NCI-H82 (cell line): ENCODE measurements at regions not wholly inside any gene's neighbourhood (a gene's known extent, or its start where the extent isn't known, plus 50 kb on each side); places are given as distances from the start of the nearest gene placed in this dataset.

ENCODE experiments used
- DNase-seq: peaks from one replicate; lab custom pipeline; 2025; lab: John Stamatoyannopoulos, UW

DNA sequence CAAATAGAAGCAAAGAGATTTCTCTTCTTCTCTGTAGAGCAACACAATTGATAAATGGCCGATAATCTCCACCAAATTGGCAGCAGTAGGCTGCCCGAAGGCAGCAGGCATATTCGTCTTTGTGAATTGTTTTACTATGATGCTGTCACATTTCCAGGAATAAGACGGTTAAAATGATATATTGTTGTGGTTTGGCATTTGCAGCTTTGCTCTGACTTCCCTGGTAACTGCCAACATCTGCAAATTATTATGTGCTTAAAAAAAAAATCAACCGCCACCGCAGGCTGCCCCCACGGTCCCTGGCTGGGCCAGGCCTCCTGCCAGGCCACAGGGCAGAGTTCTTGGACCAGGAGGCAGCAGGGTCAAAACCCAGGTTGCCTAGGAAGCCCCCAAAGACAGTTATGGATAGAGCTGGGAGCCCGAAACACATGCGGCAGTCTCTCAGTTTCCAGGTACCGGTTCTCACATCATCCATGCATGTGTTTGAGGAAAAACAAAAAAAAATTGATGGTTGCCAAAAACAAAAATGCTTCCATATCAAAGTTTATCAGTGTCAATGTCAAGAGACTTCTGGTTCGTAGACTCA is 179.3 kb downstream of the ETS2 start:
- no peak for DNase-seq

DNA sequence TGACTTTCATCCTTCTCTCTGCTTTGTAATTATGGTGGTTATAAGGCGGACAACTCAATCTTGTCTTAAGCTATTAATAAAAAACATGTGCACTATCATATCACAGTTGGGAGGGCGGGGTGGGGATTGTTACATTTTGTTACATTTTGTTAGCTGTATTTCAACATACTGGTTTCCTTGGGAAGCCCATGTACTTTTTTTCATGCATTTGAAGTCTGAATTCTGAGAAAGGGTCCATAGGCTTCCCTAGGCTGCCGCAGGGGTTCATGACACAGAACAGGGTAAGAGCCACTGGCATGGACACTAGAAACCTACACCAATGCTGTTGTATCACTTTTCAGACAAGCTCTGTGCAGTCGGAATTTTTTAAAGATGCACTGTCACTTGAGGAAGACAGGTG is 178.8 kb downstream of the ETS2 start:
- DNase-seq = no peak

DNA sequence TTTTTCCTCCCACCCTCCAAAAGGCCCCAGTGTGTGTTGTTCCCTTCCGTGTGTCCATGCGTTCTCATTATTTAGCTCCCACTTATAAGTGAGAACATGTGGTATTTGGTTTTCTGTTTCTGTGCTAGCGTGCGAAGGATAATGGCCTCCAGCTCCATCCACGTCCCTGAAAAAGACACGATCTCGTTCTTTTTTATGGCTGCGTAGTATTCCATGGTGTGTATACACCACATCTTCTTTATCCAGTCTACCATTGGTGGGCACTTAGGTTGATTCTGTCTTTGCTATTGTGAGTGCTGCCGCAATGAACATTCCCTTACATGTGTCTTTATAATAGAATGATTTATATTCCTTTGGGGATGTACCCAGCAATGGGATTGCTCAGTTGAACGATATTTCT is 177.8 kb downstream of the ETS2 start:
- no peak for DNase-seq

DNA sequence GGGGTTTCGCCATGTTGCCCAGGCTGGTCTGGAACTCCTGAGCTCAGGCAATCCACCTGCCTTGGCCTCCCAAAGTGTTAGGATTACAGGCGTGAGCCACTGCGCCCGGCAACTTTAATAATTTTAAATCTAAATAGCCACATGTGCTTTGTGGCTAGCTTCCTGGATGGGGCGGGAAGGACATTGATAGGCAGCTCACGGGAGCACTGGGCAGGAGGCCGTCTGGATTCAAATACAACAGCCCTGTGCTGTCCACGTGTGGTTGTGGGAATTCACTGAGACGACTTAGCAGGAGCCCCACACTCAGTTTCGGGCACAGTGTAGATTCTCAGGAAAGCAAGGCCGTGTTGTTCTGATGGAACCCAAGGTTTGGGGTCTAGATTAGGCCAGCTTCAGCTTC is 177.1 kb downstream of the ETS2 start:
- no peak for DNase-seq

DNA sequence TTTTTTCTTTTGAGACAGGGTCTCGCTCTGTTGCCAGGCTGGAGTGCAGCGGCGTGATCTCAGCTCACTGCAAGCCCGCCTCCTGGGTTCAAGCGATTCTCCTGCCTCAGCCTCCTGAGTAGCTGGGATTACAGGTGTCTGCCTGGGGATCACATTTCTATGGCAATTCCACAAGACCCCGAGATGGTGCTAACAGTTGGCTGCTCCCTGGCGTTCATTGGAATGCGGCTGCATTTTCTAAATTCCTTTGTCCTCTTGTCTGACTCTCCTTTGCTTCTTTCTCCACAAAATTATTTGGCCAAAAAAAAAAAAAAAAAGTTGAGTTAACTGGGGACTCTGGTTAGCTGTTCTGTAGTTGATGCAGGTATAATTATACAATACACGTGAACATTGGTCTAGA is 176.4 kb downstream of the ETS2 start:
- no peak for DNase-seq

DNA sequence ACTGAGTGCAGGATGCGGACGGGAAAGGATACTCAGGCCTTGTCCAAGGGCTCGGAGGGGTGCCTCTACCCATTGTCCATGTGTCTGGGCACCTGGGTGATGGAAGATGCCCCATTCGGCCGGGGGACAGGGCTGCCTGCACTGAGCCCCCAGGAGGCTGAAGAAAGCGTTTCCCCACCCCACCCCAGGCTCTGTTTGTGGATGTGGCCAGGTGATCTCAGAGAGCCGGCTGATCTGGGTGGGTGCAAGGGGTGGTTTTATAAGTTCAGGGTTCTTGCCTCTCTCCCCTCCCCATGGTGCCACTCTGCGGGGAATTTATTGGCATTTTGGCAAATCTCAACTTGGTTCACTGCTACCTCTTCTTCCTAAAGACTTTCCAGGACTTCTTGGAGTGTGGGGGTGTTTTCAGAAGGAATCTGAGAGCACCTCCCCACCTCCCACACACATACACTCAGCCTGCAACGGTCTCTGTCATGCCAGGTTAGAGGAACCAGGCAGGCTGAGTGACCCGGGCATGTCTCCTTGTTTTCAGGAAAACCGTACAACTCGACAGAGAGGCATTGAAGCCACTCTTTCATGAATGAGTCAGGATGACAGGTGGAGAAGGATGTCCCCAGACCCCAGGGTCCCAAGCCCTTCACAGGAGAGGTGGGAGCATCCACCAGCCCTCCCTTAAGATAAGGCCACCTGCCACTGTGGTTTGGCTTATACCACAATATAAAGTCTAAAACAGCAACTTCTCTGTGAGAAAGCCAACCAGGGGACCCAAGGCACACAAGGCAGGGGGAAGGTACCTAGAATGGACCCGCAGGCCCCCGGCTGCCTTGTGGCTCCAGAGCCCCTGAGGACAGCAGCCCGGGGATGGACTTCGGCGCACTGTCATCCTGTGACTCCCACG is 174.9 kb downstream of the ETS2 start:
- no peak for DNase-seq

DNA sequence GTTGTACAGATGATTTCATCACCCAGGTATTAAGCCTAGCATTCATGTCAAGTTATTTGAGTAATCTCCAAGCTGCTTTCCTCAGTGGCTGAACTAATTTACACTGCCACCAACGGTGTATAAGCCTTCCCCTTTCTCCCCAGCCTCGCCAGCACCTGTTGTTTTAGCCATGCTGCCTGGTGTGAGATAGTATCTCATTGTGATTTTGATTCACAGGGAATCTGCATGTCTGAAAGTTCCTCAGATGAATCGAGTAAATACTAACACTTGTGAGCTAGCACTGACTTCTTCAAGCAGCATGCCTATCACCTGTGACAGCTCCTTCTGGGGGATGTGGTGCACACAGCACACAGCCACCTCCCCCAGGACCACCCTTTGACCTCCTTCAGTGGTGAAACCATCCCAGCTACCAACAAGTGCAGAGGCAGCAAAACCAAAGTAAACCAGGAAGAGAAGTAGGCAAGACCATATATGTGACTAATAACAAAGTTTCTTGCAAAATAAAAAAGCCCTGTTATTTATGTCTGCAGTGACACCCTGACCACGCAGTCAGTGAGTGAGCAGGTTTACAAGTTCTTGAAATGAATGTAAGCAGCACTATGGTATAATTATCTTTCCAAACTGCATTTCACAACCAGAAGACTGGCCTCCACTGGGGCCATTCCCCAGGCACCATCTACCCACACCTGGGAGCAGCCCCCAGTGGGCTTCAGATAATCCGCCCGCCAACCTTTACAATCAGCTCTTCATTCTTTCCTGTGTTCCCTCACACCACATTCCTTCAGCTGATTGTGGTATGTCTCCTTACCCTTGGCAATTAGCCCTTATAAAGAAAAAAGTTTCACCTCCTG is 173.8 kb downstream of the ETS2 start:
- DNase-seq = no peak

DNA sequence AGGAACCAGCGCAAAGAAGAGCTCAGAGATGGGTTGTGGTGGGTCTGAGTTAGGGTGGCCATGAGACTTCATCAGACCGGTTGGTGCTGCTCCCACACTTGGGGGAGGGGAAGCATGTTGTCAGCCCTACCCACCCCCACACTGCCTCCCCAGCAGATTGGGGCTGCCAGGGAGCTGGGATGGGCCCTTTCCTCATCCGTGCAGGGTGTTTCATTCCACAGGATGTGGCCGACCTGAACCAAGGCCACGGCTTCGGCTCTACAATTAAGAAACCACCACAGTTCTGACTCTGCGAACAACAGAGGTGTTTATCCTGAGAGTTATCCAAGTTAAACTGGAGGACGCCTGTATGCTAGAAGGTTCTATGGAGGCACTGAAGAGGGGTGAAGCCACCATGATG is 171.2 kb downstream of the ETS2 start:
- DNase-seq = no peak

DNA sequence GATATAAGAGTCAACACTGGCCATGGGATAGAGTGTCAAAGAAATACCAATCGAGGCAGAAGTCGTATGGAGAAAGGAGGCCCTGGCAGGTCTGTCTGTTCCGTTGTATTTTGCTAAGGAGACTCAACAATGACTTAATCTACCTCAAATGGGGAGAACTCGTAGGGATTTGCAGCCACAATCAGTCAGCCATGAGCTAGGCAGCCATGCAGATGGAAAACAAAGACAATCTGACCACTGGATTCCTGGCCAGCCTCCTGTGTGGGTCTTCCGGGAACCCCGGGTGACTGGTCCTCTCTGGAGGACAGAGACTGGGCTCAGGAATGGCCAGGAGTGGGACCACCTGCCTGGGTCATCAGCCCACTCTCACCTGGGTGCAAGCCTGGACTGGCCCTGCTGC is 167.8 kb downstream of the ETS2 start:
- no peak for DNase-seq

DNA sequence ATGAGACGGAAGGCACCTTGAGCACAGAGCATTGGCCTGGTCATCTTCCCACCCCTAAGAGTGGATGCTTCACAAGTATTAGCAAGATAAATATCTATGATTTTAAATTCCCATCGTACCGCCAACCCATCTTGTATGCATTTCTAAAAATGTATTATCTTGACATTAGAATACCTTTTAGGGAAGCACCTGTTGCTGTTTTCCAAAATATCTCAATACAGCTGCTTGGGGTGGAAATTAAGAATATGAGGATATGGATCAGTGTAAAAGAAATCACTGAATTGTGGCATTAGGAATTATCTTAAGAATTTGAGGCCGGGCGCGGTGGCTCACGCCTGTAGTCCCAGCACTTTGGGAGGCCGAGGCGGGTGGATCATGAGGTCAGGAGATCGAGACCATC is 166.3 kb downstream of the ETS2 start:
- no peak for DNase-seq

DNA sequence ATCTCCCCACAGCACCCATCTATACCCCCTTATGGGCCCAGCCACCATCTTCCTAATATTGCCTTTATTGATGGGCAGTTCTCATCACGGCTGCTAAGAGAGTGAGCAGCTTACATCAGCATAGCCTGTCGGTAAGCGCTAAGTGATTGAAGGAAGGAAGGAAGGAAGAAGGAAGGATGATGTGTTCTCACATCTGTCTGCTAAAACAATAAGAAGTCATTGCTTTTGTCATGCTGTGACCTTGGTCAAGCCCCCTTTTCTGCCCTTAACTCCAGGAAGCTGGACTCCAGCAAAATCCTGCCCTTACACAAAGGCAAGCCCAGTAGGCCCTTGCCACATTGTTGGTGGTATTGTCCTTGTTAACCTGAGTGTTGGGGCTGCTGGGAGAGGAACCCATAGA is 165.0 kb downstream of the ETS2 start:
- no peak for DNase-seq

DNA sequence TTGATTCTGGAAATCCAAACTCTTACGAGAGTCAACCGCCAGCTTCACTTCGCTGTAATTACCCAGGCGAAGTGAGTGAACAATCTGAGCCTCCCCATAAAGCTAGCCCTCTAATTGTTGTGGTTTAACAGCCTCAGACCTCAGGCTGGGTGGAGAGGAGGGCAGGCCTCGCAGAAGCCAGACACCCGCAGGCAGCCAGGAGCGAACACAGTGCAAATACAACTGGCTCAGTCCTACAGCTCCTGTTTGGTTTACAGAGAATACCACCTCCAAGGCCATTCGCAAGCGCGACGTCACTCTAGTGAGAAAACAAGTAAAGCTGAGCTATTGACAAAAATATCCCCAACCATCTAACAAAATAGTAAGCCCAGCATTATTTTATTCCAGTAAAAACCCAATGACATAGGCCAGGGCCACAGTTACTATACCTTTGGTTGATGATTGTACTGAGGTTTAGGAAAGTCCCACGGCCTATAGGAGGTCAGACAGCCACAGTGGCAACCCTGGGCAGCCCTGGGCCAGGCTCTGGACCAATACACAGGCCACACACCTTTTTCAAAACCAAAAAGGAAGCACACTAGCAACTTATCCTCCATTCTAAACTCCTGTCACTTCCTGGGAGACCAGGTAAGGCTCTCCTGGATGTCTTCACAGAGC is 163.3 kb downstream of the ETS2 start:
- no peak for DNase-seq

DNA sequence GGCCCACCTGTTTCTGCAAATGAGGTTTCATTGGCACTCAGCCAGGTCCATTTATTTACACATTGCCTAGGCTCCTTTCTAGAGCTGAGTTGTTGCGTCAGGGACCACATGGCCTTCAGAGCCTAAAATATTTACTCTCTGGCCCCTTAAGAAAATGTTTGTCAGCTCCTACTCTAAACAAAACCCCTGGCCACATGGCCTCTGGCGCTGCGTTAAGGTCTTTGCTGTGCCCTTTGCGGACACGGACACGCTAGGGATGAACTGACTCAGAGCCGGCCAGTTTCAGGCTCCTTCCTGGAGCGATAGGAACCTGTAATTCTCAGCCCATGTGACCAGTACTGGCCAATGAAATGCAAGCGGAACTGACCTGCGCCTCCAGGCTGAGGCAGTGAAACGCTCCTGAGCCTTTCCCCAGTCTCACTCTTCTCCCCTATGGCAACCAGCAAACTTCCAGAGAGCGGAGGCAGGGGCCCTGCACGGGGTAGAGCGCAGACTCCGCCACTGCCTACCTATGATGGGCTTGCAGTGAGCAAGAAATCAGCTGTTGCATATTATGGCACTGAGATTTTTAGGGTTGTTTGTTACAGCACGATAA is 160.3 kb downstream of the ETS2 start:
- DNase-seq = peak; percentile 54

DNA sequence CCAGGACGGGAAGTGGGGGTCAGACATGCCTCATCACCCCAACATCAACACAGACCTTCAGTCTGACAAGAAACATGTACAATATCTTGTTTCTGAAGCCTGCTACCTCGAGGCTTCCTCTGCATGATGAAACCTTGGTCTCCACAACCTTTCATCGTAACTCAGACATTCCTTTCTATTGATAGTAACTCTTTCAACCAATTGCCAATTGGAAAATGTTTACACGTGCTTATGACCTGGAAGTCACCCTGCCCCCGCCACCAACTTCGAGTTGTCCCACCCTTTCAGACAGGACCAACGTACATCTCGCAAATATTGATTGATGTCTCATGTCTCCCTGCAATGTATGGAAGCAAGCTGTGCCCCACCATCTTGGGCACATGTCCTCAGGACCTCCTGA is 159.5 kb downstream of the ETS2 start:
- DNase-seq = no peak

DNA sequence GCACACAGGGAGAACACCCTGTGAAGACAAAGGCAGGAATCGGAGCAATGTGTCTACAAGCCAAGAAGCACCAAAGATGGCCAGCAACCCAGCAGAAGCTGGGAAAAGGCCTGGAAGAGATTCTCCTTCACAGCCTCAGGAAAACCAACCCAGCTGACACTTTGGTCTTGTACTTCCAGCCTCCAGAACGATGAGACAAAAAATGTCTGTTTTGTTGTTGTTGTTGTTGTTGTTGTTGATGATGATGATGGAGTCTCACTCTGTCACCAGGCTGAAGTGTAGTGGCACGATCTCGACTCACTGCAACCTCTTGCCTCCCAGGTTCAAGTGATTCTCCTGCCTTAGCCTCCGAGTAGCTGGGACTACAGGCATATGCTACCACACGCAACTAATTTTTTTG is 157.3 kb downstream of the ETS2 start:
- no peak for DNase-seq

DNA sequence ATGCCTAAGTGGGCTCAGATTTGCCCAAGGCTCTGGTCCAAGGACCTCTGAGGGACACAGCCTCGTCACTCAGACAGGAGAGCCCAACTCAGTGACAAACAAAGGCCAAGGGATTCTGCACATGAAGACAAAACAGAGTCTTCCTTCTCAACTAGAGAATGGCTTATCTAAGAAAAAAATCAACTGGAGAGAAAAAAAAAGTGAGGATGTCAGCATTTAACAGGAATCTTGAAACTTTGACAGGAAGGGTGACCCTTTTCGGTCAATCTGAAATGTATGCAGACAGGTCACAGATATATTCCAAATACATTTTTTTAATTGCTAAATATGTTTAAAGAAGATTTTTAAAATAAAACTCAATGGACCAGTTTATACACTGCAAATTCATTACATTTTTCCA is 154.5 kb downstream of the ETS2 start:
- DNase-seq = no peak

DNA sequence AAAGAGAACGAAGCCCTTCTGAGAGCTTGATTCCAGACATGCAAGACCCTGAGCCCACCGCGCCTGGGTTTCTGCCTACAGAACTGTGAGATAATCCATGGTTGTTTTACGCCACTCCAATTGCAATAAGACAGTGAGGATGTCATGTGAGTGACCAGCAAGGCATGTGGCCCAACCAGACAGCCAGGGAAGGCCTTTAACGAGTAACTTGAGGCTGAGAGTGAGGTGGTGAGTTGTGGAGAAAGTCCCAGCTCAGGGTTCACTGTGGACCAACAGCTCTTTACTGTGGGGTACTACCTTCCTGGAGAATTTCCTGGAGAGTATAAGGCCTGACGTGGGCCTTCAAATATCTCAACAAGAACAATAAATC is 153.9 kb downstream of the ETS2 start:
- DNase-seq = no peak

DNA sequence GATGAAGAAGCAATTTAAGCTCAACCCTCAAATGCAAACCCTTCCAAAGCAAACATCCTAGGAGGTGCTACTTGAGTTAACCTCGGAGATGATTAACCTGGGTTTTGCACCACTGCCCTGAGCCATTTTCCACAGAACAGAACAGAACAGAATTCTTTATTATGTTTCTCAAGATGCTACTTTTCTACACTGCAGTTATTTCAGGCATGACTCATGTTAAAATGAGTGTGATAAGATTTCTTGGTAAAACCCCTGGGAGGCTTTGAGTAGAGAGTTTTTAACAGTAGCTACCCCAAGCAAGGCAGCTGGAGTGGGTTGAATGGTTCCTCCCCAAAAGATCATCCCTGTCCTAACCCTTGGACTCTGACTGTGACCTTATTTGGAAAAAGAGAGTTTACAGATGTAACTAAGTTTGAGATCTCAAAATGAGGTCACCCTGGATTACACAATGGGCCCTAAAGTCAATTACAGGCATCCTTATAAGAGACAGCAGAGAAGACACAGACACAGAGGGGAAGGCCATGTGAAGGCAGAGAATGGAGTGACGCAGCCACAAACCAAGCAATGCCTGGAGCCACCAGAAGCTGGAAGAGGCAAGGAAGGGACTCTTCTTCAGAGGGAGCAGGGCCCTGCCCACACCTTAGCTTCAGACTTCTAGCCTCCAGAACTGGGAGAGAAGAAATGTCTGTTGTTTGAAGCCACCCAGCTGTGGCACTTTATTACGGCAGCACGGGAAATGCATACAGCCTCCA is 153.4 kb downstream of the ETS2 start:
- DNase-seq = no peak

DNA sequence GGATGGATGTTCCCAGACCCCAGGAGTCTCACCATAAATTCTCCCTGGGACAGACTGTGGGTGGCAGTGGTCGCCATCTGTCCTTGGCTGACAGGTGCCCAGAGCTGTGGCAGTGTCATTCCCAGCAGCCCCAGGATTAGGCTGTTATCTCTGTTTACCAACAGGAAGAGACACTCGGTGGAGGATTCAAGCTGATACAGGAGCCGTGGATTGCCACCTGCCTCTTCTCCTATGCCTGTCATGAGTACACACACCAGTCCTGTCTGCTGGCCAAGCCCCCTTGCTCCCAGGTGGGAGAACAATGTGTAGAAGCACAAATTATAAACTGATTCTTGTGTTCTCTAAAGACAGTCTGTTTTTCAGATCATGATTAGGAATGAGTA is 152.6 kb downstream of the ETS2 start:
- DNase-seq = no peak

DNA sequence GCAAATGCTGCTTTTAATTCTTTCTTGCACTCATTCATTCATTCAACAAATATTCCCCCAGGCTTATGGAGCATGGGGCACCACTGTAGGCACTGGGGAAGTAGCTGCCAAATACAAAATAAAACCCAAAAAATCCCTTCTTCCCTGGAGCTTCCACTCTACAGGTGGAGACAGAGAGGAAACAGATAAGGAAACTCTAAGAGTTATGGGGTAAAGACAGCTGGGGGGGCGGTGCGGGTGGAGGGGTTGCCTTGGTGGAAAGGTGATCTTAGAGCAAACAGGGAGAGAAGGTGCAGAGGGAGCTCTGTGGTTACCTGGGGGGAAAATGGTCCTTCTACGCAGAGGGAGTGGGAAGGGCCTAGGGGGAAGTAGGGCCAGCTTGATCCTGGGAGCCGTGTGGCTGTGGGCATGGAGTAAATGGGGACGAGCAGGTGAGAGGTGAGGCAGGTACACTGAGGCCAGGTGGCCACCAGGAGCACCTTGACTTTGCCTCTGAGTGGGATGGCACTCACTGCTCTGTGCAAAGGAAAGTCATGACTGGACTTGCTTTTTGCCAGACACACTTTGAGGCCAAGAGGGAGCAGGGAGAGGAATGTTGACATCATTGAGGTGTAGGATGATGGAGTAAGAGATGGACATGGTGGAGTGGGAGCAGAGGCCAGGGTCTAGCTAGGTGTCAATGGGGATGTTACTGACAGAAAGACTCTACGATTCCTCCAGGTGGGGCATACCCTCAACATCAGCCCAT is 152.0 kb downstream of the ETS2 start:
- no peak for DNase-seq
